HEK293T (cell line): ENCODE measurements at regions not wholly inside any gene's neighbourhood (a gene's known extent, or its start where the extent isn't known, plus 50 kb on each side); places are given as distances from the start of the nearest gene placed in this dataset.

Experiments
- CTCF ChIA-PET: fragments of 350-600 bp; formaldehyde crosslinking; extraction: SDS; loops from one replicate; lab custom pipeline; 2021; ENCODE audit warnings: antibody characterized with exemption, inconsistent platforms; lab: Yijun Ruan, JAX
- POLR2A ChIA-PET: fragments of 350-600 bp; formaldehyde crosslinking; extraction: SDS; loops from one replicate; lab custom pipeline; 2020; ENCODE audit warnings: antibody characterized with exemption, inconsistent platforms; lab: Yijun Ruan, JAX
- DNase-seq: peaks from one replicate; pipeline ENCODE4 v3.0.0; 2012; ENCODE audit warnings: mixed read lengths; ENCODE audit errors: extremely low spot score
- ARNT ChIP-seq: fragments of 450-650 bp; IDR thresholded peaks from 2 replicates; pipeline ENCODE4 v1.6.1; 2017; ENCODE audit warnings: mild to moderate bottlenecking
- BHLHE40 ChIP-seq: fragments of 450-650 bp; IDR thresholded peaks from 2 replicates; pipeline ENCODE4 v1.6.1; 2016; ENCODE audit warnings: mild to moderate bottlenecking, moderate library complexity, borderline replicate concordance
- CTBP1 ChIP-seq: fragments of 450-650 bp; IDR thresholded peaks from 2 replicates; pipeline ENCODE4 v1.6.1; 2016; ENCODE audit warnings: borderline replicate concordance
- ELF4 ChIP-seq: fragments of 450-650 bp; IDR thresholded peaks from 2 replicates; pipeline ENCODE4 v1.6.1; 2017; ENCODE audit warnings: antibody characterized with exemption
- FOXA1 ChIP-seq: fragments of 450-650 bp; IDR thresholded peaks from 2 replicates; pipeline ENCODE4 v1.6.1; 2016; ENCODE audit warnings: mild to moderate bottlenecking
- FOXK2 ChIP-seq: fragments of 450-650 bp; IDR thresholded peaks from 2 replicates; pipeline ENCODE4 v1.6.1; 2016; ENCODE audit warnings: mild to moderate bottlenecking
- FOXM1 ChIP-seq: fragments of 450-650 bp; IDR thresholded peaks from 2 replicates; pipeline ENCODE4 v1.6.1; 2017; ENCODE audit warnings: mild to moderate bottlenecking, borderline replicate concordance
- HDGF ChIP-seq: fragments of 450-650 bp; IDR thresholded peaks from 2 replicates; pipeline ENCODE4 v1.6.1; 2017; ENCODE audit warnings: antibody characterized with exemption, borderline replicate concordance
- L3MBTL2 ChIP-seq: fragments of 450-650 bp; conservative IDR thresholded peaks from 2 replicates; pipeline ENCODE4 v1.6.1; 2016; ENCODE audit warnings: mild to moderate bottlenecking
- LEF1 ChIP-seq: fragments of 450-650 bp; IDR thresholded peaks from 2 replicates; pipeline ENCODE4 v1.6.1; 2017; ENCODE audit warnings: mild to moderate bottlenecking, borderline replicate concordance
- NFRKB ChIP-seq: fragments of 450-650 bp; IDR thresholded peaks from 2 replicates; pipeline ENCODE4 v1.6.1; 2016; ENCODE audit warnings: mild to moderate bottlenecking, moderate library complexity
- PKNOX1 ChIP-seq: fragments of 450-650 bp; IDR thresholded peaks from 2 replicates; pipeline ENCODE4 v1.6.1; 2016
- SP1 ChIP-seq: fragments of 450-650 bp; IDR thresholded peaks from 2 replicates; pipeline ENCODE4 v1.6.1; 2017
- SUZ12 ChIP-seq: fragments of 450-650 bp; IDR thresholded peaks from 2 replicates; pipeline ENCODE4 v1.6.1; 2016; ENCODE audit warnings: mild to moderate bottlenecking
- TARDBP ChIP-seq: fragments of 450-650 bp; IDR thresholded peaks from 2 replicates; pipeline ENCODE4 v1.6.1; 2016
- ZNF384 ChIP-seq: fragments of 450-650 bp; IDR thresholded peaks from 2 replicates; pipeline ENCODE4 v1.6.1; 2016

GRCh38 chr1:87913361-87913760 is 584.7 kb downstream of the LMO4 start:
- POLR2A ChIA-PET = no interaction called here
- no peak for TF ChIP-seq ELF4
- TF ChIP-seq ZNF384 = no peak
- no peak for TF ChIP-seq TARDBP
- TF ChIP-seq CTBP1 = no peak
- no peak for TF ChIP-seq NFRKB
- no peak for TF ChIP-seq FOXM1
- no peak for TF ChIP-seq FOXA1
- CTCF ChIA-PET = interaction anchor here (0.7 kb wide), 1 partner anchor 317 kb away, joined by 3 read pairs; no protein-coding TSS in a partner anchor
- no peak for DNase-seq

DNA sequence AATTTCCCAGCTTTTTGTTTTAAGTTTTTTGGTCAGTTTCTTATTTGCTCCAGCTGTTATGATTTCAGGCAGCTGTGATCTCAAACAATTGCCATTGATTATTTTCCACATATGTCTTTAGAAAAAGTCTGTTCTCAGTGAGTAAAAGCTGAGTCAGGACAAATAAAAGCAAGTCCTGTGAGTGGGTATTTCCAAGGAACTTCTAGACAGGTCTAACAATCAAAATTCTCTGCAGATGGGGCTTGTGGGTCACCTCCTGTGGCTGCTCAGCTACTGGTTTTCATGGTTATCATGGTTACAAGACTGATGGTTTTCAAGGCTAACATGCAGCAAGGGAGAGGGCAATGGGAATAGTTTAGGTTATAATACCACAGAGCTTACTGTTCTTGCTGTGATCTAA is 585.7 kb downstream of the LMO4 start:
- TF ChIP-seq TARDBP = no peak
- TF ChIP-seq FOXM1 = no peak
- no peak for TF ChIP-seq L3MBTL2
- no peak for TF ChIP-seq SUZ12
- TF ChIP-seq NFRKB = no peak
- no peak for TF ChIP-seq ARNT
- no peak for TF ChIP-seq ZNF384
- TF ChIP-seq LEF1 = no peak
- TF ChIP-seq CTBP1 = no peak
- no peak for TF ChIP-seq FOXK2
- no peak for TF ChIP-seq BHLHE40
- CTCF ChIA-PET = no interaction called here
- DNase-seq = no peak
- POLR2A ChIA-PET = no interaction called here

DNA sequence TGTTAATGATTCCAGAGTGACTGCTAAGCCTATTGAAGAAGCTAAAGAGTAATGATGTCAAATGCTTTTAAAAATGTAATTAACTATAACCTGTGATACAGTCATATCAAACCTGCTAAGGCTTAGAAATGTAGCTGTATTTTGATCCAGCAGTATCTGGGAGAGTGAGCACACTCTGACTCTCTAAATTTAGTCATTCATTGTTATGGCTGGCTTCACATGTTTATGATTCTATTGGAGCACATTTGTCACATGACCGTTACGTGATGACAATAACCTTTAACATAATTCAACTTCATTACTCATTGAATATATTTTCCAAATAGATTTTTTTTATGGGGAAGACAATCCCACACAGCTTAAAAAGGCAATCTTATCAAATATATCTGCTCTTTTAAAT is 587.1 kb downstream of the LMO4 start:
- ChIA-PET POLR2A (no interaction called here), CTCF (no interaction called here)
- DNase-seq = no peak
- TF ChIP-seq NFRKB = no peak
- no peak for TF ChIP-seq ZNF384
- no peak for TF ChIP-seq LEF1
- TF ChIP-seq TARDBP = no peak
- TF ChIP-seq FOXM1 = no peak
- no peak for TF ChIP-seq BHLHE40
- TF ChIP-seq SUZ12 = no peak
- no peak for TF ChIP-seq FOXA1
- no peak for TF ChIP-seq SP1
- no peak for TF ChIP-seq FOXK2
- no peak for TF ChIP-seq PKNOX1
- TF ChIP-seq CTBP1 = no peak
- TF ChIP-seq ARNT = no peak
- no peak for TF ChIP-seq L3MBTL2

GRCh38 chr1:87916965-87917364 is 588.3 kb downstream of the LMO4 start:
- DNase-seq = no peak
- POLR2A ChIA-PET = no interaction called here
- TF ChIP-seq ELF4 (no peak), CTBP1 (no peak)
- CTCF ChIA-PET = no interaction called here

DNA sequence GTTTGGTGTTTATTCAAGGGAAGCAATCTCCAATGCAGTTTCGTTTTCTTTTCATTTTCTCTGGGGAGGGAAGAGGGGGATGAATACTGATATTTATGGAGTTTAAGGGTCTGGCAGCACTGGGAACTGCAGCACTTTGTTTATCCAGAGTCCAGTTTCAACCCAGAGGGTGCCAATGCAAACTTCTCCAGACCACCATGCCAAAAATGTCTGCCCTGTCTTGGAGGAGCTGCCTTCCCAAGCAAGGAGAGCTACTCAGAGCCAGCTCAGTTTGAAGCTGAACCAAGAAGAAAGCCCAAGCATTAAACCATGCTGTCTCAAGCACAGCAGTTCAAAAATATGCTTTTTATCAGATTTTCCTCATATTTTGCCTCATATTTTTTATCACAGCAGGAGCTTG is 589.7 kb downstream of the LMO4 start:
- CTCF ChIA-PET = no interaction called here
- TF ChIP-seq FOXK2 (no peak), NFRKB (no peak), SP1 (no peak), ZNF384 (no peak), TARDBP (no peak), ELF4 (no peak), FOXA1 (no peak), FOXM1 (no peak), CTBP1 (no peak), LEF1 (no peak), BHLHE40 (no peak), SUZ12 (no peak), ARNT (no peak), L3MBTL2 (no peak)
- no peak for DNase-seq
- POLR2A ChIA-PET = no interaction called here

DNA sequence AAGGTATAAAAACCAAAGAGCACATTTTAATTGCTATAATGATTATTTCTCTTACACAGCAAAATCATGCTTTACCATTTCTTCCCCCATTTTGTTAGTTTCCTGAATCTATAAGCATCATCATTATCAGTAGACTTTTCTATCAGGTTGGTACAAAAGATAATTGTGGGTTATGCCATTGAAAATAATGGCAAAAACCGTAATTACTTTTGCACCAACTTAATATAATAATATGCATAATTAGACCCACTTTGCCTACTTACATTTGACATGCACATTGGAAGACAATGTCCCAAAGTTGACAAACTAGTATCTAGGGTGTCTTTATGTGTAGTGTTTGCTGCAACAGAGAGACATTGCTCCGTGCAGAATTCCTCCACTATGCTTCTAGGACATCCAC is 594.2 kb downstream of the LMO4 start:
- ChIA-PET CTCF (no interaction called here), POLR2A (no interaction called here)
- TF ChIP-seq ELF4 = peak; percentile 68
- TF ChIP-seq SUZ12 = no peak

GRCh38 chr1:87926131-87926830 is 597.6 kb downstream of the LMO4 start:
- ChIA-PET POLR2A (no interaction called here), CTCF (no interaction called here)
- DNase-seq = no peak

More for the DNA sequence above, 594.2 kb downstream of the LMO4 start:
- no peak for DNase-seq

More at GRCh38 chr1:87926131-87926830, 597.6 kb downstream of the LMO4 start:
- TF ChIP-seq FOXM1 (no peak), PKNOX1 (no peak), ZNF384 (no peak), SUZ12 (no peak), BHLHE40 (no peak), ARNT (no peak), FOXA1 (no peak), LEF1 (no peak), SP1 (no peak), HDGF (no peak), L3MBTL2 (no peak), TARDBP (no peak)
